Ishikawa (cell line): ENCODE measurements at regions not wholly inside any gene's neighbourhood (a gene's known extent, or its start where the extent isn't known, plus 50 kb on each side); places are given as distances from the start of the nearest gene placed in this dataset.

Source experiments
- CEBPB ChIP-seq: IDR thresholded peaks from 2 replicates; pipeline ENCODE4 v1.6.1; 2012
- CREB1 ChIP-seq: IDR thresholded peaks from 2 replicates; pipeline ENCODE4 v1.6.1; 2012; ENCODE audit warnings: low read depth
- EP300 ChIP-seq: IDR thresholded peaks from 2 replicates; pipeline ENCODE4 v1.6.1; 2012; ENCODE audit warnings: borderline replicate concordance
- MAX ChIP-seq: IDR thresholded peaks from 2 replicates; pipeline ENCODE4 v1.6.1; 2012
- NFIC ChIP-seq: IDR thresholded peaks from 2 replicates; pipeline ENCODE4 v1.6.1; 2012
- ZBTB7A ChIP-seq: IDR thresholded peaks from 2 replicates; pipeline ENCODE4 v1.6.1; 2012; ENCODE audit warnings: low read depth

- TF ChIP-seq NFIC (no peak), EP300 (no peak), ZBTB7A (no peak), MAX (no peak), CEBPB (no peak), CREB1 (no peak)
These were observed 185.2 kb downstream of the CETN3 start for GRCh38 chr5:90224342-90224741.
